IPS DF 19.7 (cell line): ENCODE measurements at regions not wholly inside any gene's neighbourhood (a gene's known extent, or its start where the extent isn't known, plus 50 kb on each side); places are given as distances from the start of the nearest gene placed in this dataset.

Source experiments
- DNase-seq: peaks from one replicate; pipeline ENCODE4 v3.0.0-alpha.2; 2013; ENCODE audit warnings: low read depth, low spot score

GRCh38 chr6:98605705-98606104 lies 228.7 kb upstream of the POU3F2 start:
- DNase-seq = no peak

DNA sequence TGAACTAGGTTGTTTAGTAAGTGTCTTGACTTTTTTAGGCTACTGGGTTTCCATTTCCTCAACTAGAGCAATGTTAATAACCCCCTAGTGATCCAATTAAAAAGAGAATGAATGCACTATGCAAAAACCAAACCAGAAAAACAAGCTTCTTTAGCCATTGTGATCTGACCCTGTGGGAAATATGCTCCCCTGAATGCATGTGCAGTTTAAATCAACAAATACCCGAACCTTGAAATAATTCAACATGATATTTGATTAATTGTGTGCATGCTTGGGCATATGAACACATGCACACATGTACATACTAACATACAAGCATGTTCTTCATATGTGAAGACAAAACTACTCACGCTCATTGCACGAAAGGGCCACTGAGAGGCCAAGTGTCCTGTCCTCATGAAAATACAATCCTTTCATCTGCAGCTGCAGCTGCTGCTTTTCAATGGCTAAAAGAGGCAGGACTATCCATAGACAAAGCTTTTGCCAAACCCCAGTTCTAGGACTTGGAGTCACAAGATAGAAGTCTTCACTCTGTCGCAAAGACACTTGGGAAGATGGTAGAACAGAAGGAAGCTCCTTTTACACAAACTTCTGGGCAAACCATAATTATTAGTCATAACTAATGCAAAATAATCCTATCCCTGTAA lies 207.1 kb upstream of the POU3F2 start:
- DNase-seq = no peak

DNA sequence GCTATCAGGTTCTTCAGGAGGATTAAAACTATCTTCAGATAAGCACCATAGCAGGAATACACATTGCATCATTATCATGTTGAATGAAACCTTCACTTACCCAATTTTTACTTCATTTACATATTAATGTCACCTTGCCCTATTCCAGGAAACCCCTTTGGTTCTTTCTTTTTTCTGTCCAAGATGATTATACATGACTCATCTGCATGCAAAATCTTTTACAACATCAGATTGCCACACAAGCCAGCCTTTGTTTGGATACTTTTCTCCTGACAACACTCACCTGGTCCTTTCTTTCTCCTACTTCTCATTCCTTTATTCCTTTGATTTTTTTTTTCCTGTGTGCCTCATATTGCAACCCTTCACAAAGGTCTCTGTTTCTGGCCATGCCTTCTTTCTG lies 200.5 kb upstream of the POU3F2 start:
- DNase-seq = no peak

DNA sequence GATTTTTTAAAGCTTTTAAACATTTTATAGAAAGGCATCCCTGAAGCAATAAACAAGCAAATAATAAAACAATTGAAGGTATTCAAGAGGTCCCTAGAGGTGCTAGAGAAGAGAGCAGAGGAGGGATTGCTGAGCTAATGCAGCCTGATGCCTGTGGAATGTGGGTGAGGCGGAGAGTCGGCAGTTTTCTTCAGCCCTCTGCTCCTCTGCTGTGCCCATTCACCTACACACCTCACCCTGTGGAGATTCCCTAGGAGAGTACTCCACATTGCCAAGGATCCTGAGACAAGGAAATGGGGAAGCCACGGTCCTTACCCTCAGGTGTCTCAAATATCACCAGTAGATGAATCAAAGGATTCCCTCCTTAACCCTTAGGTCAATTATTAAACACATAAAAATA lies 199.8 kb upstream of the POU3F2 start:
- no peak for DNase-seq

DNA sequence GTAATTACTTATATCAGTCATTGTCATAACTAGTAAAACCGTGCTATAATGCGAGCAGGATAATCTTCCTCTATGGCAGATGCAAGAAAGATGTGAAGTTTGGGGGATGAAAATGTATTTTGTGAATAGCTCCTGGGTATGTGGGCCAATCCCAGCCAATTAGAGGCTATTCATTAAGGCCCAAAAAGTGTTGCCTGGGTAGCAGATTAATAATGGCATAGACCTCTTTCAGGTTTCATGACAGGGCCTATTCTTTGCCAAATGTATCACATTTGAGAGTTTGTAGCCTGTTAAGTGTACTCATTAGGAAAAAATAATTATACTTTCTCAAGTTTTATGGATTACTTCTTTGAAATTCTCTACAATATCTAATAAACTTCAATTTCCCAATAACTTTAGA lies 199.2 kb upstream of the POU3F2 start:
- DNase-seq = no peak

GRCh38 chr6:98636941-98637340 lies 197.4 kb upstream of the POU3F2 start:
- no peak for DNase-seq

GRCh38 chr6:98639089-98639635 lies 195.2 kb upstream of the POU3F2 start:
- DNase-seq = no peak

DNA sequence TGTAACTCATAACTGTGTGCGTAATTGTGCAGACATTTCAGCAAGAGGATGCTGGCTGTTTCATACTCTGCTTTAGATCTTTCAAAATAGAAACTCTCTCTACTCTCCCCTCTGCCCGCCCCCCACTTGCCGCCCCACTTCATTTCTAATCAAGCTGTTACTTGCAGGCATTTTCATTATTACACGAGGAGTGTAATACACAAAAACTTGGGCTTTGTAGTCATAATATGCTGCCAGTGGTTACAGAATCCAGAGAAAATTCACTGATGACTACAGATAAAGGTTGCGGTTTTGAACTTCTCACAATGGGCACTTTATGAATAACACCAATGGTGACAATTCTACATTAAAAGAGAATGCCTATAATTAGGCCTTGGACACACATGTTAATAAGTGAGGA lies 194.0 kb upstream of the POU3F2 start:
- DNase-seq = no peak

DNA sequence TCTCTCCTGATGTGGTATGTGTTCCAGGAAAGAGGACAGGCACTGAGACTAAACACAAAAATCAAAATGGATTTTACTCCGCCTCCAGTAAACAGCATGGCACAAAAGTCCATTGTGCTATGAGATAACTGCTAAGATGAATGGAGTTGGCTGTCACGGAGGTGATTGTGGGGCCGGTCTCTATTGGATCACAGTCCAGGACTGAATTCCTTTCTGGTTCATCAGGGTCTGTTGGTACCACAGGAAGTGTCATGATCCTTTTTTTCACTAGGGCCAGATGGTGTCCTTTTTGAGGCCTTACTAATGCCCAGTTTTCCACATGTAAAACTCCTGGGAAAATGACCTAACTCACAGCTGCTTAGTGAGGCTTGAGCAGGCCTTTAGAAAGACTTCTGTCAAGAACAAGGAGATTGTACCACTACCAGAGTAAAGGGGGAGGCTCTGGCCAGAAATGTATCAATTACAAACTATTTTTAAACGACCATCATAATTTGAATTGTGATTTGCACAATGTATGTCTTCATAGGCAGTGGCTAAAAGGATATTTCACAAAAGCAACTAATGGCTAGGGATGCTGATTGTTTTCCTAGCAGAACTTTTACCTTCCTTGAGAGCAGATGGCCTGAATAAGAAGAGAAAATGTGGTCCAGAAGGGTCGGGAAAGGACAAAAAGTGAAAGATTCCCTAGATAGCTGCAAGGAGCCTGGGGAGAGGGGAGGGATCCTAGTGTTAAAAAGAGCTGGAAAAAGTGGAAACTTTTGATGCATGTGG lies 192.2 kb upstream of the POU3F2 start:
- no peak for DNase-seq

DNA sequence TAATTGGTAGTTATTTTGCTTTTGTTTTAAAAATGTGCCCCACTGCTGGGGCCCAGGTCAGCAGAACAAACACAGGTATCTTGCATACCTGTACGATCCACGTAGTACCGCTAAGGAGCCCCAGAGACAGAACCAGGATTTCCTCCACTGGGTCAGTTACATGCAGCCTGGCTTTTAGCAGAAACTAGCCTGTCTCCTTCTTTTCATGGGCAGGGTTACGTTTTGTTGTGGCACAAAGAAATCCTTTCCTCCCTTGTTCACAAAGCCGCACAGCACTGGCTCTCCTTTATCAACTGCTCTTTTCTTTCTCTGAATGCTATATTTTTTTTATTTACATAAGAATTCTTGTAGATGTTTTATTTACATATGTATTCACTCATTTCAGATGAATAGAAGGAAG lies 190.3 kb upstream of the POU3F2 start:
- DNase-seq = no peak

GRCh38 chr6:98648211-98648914 lies 186.0 kb upstream of the POU3F2 start:
- no peak for DNase-seq

GRCh38 chr6:98650941-98651340 lies 183.4 kb upstream of the POU3F2 start:
- DNase-seq = no peak

DNA sequence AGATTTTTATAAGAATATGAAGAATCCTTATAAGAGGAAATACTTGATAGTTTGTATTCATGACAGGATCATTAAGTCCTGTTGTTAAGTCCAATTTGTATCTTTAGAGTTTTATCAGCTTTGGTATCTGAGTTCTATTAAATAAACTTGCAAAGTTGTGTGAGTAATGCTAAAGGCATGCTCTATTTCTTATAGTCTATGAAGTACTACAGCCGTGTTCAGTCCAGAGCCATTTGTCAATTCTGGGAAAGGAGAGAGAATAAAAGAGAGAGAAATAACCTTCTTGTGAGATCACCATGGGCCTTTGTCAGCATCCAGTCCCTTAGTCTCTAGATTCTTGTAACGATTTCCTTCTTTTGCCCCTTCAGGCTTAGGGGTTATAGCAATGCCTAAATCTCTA lies 181.2 kb upstream of the POU3F2 start:
- DNase-seq = no peak

- DNase-seq = no peak
These were observed 176.6 kb upstream of the POU3F2 start for GRCh38 chr6:98657764-98658163.

DNA sequence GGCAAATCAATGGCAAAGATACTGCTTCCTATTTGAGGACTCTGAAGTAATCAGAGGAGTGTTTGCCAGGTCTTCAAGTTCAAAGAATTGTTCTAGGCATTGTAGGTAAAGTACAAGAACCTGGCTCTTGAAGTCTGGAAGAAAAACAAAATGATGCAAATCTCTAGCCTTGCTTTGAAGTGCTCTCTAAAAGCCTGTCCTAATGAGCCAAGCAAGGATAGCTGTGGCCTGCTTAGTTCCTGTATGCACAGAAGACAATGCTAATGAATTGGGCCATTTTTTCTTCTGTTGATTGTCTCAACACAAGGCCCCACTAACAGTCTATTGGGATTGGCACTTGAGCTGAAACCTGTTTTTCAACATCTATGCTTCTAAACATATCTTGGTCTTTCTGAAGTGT lies 165.0 kb upstream of the POU3F2 start:
- no peak for DNase-seq

DNA sequence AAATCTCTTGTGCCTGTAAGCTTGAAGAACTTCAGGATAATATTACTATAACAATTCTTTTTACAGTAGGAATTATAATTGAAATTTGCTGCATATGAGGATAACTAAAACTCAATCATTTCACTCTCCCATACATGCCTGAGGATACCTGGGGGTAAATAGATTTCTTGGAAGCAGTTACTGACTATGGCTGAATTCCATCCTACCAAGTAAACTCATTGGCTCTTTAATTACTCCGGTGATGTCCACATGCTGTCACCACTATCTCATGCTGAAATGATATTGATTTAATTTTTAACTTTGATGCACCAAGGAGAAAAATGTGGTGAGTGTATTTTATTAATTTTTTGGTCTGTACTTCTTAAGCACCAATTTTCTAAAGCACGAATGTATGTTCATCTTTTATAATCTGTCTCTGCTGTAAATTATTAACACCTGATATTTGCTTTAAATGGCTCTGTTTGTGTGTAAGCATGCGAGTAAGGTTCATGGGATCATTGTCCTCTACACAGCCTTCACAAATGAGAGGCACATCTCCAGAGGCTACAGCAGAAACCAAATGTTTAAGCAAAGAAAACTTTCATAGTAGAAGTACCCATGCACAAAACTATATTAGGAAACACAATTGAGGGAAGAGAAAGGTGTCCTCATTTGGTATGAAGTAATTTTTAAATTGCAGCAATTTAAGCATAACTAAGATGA lies 164.2 kb upstream of the POU3F2 start:
- no peak for DNase-seq

GRCh38 chr6:98672681-98673475 lies 161.5 kb upstream of the POU3F2 start:
- no peak for DNase-seq

DNA sequence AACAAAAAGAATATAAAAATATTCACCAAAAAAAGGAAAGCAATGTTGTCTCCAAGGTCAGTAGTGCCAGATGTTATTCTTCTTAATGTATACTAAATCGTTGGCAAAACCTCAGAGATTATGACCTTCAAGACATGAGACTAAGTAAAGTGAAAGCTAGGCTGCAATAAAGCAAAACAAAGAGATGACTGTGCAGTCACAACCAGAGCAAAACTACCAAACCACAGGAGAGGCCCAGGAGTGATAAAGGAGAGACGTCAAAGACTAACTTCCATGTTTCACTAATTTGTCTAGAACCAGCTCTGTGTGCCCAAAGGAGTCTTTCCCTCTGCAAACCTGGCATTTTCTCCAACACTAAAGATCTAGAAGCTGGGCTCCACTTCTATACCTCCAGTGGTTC lies 155.9 kb upstream of the POU3F2 start:
- no peak for DNase-seq

DNA sequence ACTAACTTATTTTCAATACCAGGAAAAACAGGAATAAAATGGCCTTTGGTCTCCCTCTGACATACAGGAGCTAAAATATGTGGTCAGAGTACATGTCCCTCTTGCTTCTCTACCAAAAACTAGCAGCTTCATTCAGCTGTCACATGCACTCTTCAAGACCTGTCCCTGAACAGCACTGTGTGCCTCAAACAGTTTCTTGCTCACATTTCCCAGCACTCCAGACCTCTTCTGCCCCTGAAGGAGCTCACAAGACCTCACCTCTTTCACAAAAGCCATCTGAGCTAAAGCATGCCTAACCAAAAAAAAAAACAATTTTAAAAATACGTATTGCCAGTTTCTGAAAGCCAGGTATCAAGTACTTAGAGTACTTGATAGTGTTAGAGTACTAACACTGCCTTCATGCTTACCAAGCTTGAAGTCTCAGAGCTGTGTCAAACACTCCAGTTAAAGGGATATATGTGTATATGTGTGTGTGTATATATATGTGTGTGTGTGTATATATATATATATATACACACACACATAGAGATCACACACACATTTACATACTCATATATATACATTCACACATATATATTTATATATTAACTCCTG lies 148.3 kb upstream of the POU3F2 start:
- no peak for DNase-seq

DNA sequence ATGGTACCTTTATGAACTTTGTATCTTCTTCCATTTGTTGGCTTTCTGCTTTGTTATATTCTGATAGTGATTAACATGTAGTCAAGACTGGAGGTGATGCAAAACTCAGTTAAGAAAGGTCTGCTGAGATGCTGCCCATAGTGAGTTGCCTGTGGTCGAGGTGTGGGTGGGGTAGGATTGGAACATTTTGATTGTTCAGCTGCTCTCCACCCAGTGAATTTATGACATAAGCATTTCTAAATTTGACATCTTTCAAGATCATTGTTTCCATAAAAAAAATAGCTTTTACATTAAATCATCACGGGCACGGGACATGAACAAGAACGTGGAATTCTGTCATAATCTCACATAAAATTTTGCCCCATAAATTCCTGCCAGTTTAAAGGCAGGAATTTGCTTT lies 146.6 kb upstream of the POU3F2 start:
- no peak for DNase-seq
